LNCAP (cell line): ENCODE measurements at regions not wholly inside any gene's neighbourhood (a gene's known extent, or its start where the extent isn't known, plus 50 kb on each side); places are given as distances from the start of the nearest gene placed in this dataset.

Experiments used
- CTCF ChIP-seq: fragments of 450-650 bp; IDR thresholded peaks from 2 replicates; pipeline ENCODE4 v1.5.1; 2017; ENCODE audit warnings: mild to moderate bottlenecking

DNA sequence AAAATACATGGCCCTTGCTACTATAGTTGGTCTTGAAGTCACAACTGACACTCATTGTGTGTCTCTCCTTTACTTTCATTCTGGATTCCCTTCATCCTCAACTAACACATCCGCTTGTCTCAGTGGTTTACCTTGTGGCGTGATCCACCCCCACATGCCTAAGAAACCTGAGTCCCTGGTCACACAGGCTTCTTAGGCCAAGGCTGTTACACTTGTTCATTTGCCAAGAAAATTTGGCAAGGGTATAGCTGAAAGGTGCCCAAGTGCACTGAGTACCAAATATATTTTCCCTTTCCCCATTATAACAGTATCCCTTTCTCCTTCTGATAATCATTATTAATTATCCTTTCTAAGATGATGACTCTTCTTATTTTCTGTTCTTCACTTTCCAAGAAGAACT, 207.6 kb upstream of the STAC start:
- TF ChIP-seq CTCF = no peak

DNA sequence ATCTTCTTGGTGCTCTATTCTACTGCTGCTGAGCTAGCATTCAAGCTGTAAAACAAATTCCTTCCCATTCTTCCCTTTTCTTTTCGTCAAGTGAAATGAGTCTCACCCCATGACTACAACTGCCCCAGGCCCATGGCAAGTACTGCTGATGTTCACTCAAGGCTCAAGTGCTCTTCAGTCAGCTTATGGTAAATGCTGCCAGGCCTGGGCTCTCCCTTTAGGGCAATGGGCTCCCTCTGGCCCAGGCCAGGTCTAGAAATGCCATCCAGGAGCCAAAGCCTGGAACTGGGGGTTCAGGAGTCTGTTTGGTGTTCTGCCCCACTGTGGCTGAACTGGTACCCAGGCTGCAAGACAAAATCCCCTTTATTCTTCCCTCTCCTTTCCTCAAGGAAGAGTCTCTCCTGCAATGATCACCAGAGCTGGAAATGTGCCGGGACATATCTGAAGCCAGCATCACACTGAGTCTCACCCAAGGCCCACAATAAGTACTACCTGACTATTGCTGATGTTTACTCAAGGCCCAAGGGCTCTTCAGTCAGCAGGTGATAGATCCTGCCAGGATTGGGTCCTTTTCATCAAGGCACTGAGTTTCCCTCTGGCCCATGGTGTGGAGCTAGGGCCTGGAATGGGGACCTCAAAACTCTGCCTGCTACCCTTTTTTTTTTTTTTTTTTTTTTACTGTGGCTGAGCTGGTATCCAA, 205.0 kb upstream of the STAC start:
- no peak for TF ChIP-seq CTCF

DNA sequence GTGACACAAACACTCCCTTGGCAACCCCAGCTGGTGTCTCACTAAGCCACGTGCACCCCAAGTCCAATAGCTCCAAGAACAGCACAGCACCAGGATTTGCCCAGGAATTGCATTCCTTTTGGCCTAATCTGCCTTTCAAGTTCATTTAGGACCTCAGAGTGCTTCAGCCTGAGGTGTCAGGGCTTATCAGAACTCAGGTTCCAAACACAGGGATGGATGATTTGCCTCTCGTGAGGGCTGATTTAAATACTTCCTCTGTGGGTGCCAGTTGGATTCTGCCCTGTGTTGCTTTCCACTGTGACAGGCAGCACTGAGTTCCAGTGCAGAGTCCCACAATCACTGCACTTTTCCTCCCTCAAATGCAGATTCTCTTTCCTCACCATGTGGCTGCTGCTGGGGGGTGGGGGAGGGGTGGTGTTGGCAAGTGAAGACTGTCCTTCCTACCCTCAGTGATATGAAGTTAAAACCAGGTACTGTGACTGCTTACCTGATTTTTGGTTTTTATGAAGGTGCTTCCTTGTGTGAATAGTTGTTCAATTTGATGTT, 204.3 kb upstream of the STAC start:
- TF ChIP-seq CTCF = no peak

DNA sequence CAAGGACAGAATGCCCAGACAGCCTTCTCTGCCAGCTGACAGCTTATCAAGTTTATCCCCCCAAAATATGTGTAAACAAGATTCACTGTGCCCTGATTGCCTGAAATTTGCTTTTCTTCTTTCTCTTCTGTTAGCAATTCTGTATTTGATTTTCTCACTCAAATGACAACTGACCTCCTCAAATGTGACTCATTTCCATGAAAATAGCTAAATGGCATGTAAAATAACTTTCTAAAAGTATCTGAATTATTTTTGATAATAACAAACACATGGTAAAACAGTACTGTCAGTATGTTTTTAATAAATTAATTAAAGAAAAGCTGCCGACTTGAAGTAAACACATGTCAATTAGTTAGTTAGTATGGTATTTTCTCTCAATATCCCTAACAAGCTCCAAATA, 202.3 kb upstream of the STAC start:
- no peak for TF ChIP-seq CTCF

DNA sequence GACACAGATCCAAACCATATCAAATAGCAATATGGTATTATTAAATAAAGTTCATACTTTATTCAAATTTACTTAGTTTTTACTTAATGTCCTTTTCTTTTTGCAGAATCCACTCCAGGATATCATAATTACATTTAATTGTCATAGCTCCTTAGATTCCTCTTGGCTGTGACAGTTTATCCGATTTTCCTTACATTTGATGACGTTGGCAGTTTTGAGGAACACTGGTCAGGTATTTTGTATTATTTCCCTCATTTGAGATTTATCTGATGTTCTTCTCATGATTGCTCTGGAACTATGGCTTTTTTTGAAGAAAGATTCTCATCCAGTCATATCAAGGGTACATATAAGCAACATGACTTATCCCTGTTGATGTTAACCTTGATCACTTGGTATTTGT, 198.3 kb upstream of the STAC start:
- no peak for TF ChIP-seq CTCF

- no peak for TF ChIP-seq CTCF
These were observed 187.4 kb upstream of the STAC start for GRCh38 chr3:36192901-36193300.

GRCh38 chr3:36193448-36193847, 186.9 kb upstream of the STAC start:
- no peak for TF ChIP-seq CTCF

GRCh38 chr3:36196058-36196457, 184.2 kb upstream of the STAC start:
- TF ChIP-seq CTCF = no peak
